HG03342 (cell line): ENCODE measurements at regions not wholly inside any gene's neighbourhood (a gene's known extent, or its start where the extent isn't known, plus 50 kb on each side); places are given as distances from the start of the nearest gene placed in this dataset.
"Not testable (repeated sequence)": the region's sequence is repeated elsewhere in the genome, so short reads cannot be mapped to it uniquely, and the experiment has no call there.

Experiments used
- ATAC-seq: cut with Tn5 transposase; IDR thresholded peaks from one replicate; pipeline ENCODE4 v1.9.1; 2021; ENCODE audit warnings: mild to moderate bottlenecking, moderate library complexity; ENCODE audit not compliant: unreplicated experiment

- ATAC-seq, result no peak
Measured at GRCh38 chr3:84175449-84175848, 783.3 kb upstream of the CADM2 start.

GRCh38 chr3:84184937-84185336, 773.9 kb upstream of the CADM2 start:
- no peak for ATAC-seq

DNA sequence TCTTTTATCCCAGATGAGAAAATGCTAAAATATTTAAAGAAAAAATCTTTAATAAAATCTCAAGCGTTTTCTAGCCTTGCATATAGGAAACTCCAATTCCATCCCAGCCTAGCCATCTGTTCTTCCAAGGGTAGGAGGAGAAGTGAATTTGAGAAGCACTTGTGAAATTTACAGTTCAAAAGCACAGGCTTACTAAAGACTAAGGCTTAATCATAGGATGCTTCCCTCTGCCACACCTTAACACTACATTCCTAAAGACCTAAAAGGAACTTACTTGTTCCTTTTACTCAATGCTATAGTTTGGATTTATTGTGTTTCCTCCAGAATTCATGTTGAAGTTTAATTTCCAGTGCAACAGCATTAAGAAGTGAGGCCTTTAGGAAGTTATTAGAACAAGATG, 764.8 kb upstream of the CADM2 start:
- ATAC-seq, result no peak

GRCh38 chr3:84209474-84209873, 749.3 kb upstream of the CADM2 start:
- ATAC-seq, result no peak

- ATAC-seq, result no peak
Measured at GRCh38 chr3:84223512-84223911, 735.3 kb upstream of the CADM2 start.

- ATAC-seq, result no peak
Measured at GRCh38 chr3:84224262-84224661, 734.5 kb upstream of the CADM2 start.

DNA sequence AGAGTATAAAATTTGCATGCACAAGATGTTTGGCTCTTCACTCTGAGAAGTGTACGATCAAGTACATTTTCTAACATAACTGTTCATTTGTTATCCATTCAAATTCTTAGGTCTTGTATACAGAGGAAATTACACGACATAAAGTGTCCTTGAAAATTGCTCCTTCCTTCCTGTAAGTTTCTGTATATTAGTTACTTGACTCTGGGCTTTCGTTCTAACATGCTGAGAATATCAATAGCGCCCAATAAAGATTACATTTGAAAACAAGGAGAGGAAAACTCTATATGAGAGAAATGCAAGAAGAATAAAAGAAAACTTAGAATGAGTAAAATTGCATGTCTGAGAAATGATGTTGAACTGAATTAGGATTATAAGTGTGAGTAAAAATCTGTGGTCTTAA, 722.5 kb upstream of the CADM2 start:
- ATAC-seq, result no peak

- no peak for ATAC-seq
Measured at GRCh38 chr3:84245789-84246188, 713.0 kb upstream of the CADM2 start.

GRCh38 chr3:84260596-84260995, 698.2 kb upstream of the CADM2 start:
- ATAC-seq, result no peak

DNA sequence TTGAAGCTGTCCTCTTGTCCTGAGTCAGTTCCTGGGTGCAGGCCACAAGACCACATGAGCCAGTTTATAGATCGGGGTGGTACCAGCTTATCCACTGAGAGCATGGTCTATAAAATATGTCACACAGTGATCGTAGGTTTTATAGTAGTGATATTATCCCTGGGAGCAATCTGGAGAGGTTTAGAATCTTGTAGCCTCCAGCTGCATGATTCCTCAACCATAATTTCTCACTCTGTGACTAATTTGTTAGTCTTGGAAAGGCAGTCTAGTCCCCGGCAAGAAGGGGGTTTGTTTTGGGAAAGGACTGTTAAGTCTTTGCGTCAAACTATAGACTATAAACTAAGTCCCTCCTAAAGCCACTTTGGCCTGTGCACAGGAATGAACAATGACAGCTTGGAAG, 693.0 kb upstream of the CADM2 start:
- no peak for ATAC-seq

- no peak for ATAC-seq
Measured at GRCh38 chr3:84275532-84275931, 683.3 kb upstream of the CADM2 start.

- ATAC-seq, result no peak
Measured at GRCh38 chr3:84277562-84278224, 681.1 kb upstream of the CADM2 start.

DNA sequence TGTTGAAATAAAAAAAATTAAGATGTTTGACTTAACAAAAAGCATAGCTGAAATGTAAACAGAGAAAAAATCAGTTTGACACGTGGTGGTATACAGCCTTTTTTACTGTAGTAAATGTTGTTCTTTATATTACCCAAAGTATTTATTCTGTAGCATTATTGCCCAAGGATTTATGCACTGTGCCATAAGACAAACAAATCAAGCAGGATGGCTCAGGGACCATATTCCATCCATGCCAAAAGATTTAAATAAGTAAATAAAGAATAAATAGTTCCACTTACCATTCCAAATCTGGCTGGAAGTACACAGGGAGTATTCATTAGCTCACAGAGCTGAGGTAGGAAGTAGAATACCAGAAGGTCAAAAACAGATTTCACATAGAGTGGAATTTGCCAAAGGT, 666.7 kb upstream of the CADM2 start:
- no peak for ATAC-seq

DNA sequence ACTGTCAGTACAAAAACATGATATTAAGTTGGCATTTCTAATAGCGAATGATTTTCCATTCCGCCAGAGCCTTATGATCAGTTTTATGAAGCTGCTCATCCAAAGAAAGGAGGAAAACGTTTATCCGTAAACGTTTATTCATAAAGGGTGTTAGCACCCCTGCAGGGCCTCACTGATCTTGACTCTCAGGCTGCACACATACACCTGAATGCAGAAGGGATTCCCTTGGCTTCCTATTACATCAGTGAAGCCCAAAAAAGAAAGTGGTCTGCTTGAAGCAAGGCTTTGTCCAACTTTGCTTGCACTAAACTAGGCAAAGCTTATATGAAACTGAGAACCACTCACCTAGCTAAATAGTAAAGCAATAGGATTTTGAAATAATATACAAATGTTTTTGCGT, 659.5 kb upstream of the CADM2 start:
- no peak for ATAC-seq

DNA sequence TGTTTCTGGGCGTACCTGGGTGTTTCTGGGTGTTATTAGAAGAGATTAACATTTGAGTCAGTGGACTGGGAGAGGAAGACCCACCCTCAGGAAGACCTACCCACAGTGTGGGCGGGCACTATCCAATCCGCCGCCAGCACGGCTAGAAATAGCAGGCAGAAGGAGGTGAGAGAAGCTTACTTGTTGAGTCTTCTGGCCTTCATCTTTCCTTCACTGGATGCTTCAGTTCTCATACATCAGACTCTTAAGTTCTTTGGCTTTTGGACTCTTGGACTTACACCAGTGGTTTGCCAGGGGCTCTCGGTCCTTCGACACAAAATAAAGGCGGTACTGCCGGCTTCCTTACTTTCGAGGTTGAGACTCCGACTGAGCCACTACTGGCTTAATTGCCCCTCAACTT, 654.6 kb upstream of the CADM2 start:
- ATAC-seq, result no peak

DNA sequence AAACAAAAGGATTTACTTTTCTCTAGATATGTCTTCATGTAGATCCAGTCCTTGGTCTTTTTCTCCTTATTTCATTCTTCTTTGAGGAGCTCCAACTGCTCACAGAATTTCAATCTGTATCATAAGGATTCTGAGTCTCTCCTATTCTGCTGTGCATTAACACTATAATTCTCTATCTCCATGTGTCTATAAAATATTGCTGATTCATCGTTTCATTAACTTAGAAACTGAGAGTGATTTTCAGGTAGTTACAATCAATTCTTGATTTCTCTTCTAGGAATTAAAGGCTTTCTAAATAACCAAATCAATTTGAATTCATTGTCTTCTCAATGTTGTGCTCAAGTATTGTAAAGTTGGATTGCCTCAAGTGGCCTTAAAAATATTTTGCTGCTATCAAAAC, 651.5 kb upstream of the CADM2 start:
- ATAC-seq, result no peak

DNA sequence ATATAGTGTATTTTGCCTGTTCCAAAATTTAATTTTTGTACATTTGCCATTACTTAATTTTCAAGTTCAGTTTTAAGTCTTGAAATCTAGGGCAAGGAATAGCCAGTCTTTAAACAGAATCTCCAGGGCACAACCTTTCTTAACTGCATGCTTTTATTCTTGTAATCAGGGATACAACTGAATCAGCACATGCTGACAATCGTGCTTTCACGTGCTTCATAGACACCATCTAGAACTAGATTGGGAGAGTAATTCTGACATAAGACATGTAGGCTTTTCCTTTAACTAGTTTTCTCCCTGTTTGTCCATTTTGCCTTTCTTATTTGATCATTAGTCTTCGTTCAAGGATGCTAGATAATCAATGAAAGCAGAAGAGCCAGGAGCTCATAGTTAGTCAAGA, 650.4 kb upstream of the CADM2 start:
- ATAC-seq, result no peak

GRCh38 chr3:84318273-84318809, 640.4 kb upstream of the CADM2 start:
- no peak for ATAC-seq

- not testable (repeated sequence) for ATAC-seq
Measured at GRCh38 chr3:84365563-84366278, 593.1 kb upstream of the CADM2 start.
